Left ventricle myocardium inferior (tissue), 1 donor: ENCODE measurements at regions not wholly inside any gene's neighbourhood (a gene's known extent, or its start where the extent isn't known, plus 50 kb on each side); places are given as distances from the start of the nearest gene placed in this dataset.

Experiments
- DNase-seq: peaks from one replicate; pipeline ENCODE4 v3.0.0-alpha.2; 2020
- H3K27ac ChIP-seq: fragments of 200-600 bp; replicated peaks from 2 replicates; pipeline ENCODE4 v1.8.0; 2021
- H3K27me3 ChIP-seq: fragments of 200-600 bp; 2 replicates; pipeline ENCODE4 v1.8.0; 2021; ENCODE audit warnings: low read depth
- H3K36me3 ChIP-seq: fragments of 200-600 bp; 2 replicates; pipeline ENCODE4 v1.8.0; 2021
- H3K4me1 ChIP-seq: fragments of 200-600 bp; 2 replicates; pipeline ENCODE4 v1.8.0; 2021
- H3K4me3 ChIP-seq: fragments of 200-600 bp; 2 replicates; pipeline ENCODE4 v1.8.0; 2021; ENCODE audit warnings: mild to moderate bottlenecking, moderate library complexity
- H3K9me3 ChIP-seq: fragments of 200-600 bp; replicated peaks from 2 replicates; pipeline ENCODE4 v1.8.0; 2021
- CTCF ChIP-seq: fragments of 200-600 bp; IDR thresholded peaks from 2 replicates; pipeline ENCODE4 v1.8.0; 2021; ENCODE audit warnings: antibody characterized with exemption, mild to moderate bottlenecking, borderline replicate concordance
- intact Hi-C: fragments of 100-400 bp; cut with micrococcal nuclease; formaldehyde crosslinking; loops from one replicate; pipeline ENCODE4 v1.11.0; 2022
- donor health status: DM: no; HTN: yes; CAD: no; lungs with severe emphysema.

GRCh38 chr1:96520579-96520947, 201.0 kb upstream of the PTBP2 start:
- no peak overlapping the region for H3K27ac ChIP-seq
- H3K36me3 ChIP-seq: no peaks in the 10 kb centered on the region
- no peaks in the 10 kb centered on the region for H3K4me1 ChIP-seq
- H3K4me3 ChIP-seq: no peak overlapping the region
- no peak for DNase-seq
- H3K27me3 ChIP-seq: no peaks in the 10 kb centered on the region
- no peak for TF ChIP-seq CTCF
- no peaks in the 10 kb centered on the region for H3K9me3 ChIP-seq
- intact Hi-C loops: no loop called here

DNA sequence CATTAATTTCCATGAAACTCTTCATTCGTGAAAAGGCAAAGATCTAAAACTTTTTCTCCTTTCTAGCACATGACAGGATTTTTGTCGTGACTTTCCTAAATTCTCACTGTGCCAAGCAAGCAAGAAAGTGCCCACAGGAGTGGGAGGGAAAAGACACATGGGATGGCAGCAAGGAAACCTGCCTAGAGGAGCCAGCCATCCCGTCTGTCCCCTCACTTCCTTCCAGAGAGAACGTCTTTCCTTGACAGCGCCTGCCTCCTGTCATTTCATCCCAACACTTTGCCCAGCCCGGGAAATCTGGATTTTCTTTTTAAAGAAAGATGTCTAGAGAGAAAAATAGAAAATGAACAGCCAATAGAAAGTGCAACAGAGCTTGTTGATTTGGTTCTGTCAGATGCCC, 200.6 kb upstream of the PTBP2 start:
- no peaks in the 10 kb centered on the region for H3K27me3 ChIP-seq
- intact Hi-C loops: no loop called here
- H3K4me1 ChIP-seq: no peaks in the 10 kb centered on the region
- H3K9me3 ChIP-seq: no peaks in the 10 kb centered on the region
- DNase-seq: no peak
- H3K27ac ChIP-seq: no peak overlapping the region
- TF ChIP-seq CTCF: no peak
- H3K36me3 ChIP-seq: no peaks in the 10 kb centered on the region
- no peak overlapping the region for H3K4me3 ChIP-seq

DNA sequence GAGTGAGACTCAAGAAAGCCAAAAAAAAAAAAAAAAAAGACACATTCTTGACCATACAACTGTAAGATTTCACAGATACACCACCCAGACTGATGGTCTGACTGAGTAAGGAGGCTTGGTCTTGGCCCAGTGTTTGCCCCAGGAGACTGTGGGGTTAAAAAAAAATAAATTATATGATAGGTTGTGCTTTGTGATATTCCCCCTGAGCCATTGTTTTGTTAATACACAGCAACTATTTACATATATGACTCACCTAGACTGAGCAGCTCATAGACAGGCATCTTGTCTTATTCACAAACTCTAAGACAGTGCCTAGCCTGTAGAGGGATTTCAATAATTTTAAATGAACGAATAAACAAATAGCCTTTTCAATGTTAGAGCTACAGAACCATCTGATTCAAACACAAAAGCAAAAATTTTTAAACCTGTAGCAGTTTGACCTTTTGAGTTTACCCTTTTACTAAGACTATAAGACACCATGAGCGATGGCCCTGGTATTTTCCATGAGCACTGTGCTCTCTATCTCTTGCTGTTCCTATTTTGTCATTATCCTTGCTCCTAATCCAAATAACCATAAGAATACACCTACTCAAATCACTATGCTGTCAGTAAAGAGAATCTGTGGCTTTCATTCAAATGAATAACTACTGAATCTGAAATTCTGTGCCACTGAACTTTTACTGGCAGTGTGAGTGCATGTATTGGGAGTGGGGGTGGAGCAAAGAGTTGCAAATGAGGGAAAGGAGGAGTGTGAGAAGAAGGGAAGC, 199.4 kb upstream of the PTBP2 start:
- no peak overlapping the region for H3K4me3 ChIP-seq
- H3K4me1 ChIP-seq: no peaks in the 10 kb centered on the region
- no peak overlapping the region for H3K27ac ChIP-seq
- no peak for DNase-seq
- intact Hi-C loops: no loop called here
- no peaks in the 10 kb centered on the region for H3K27me3 ChIP-seq
- no peak for TF ChIP-seq CTCF
- H3K36me3 ChIP-seq: no peaks in the 10 kb centered on the region
- no peaks in the 10 kb centered on the region for H3K9me3 ChIP-seq

DNA sequence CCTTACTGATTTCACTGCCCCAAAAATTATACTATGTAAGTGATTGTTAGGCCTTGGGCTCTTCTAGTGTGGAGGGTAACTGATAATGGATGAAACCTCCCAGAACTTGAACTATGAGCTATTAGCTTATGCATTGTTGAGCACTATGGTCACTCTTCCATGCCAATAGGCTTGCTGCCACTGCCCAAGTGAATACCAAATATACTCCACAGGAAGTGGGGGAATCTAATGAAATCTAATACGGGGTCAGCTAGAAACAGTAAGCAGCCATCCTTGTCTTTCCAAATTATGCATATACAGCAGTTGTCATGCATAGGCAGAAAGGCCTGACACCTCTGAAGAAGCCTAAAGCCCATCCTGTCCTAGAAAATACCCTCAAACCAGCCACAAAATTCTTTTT, 198.7 kb upstream of the PTBP2 start:
- H3K9me3 ChIP-seq: peaks cover 3% of the 10 kb centered on the region
- no peak for DNase-seq
- no peaks in the 10 kb centered on the region for H3K36me3 ChIP-seq
- no peak overlapping the region for H3K4me3 ChIP-seq
- H3K27ac ChIP-seq: no peak overlapping the region
- H3K27me3 ChIP-seq: no peaks in the 10 kb centered on the region
- intact Hi-C loops: no loop called here
- H3K4me1 ChIP-seq: no peaks in the 10 kb centered on the region
- TF ChIP-seq CTCF: no peak

DNA sequence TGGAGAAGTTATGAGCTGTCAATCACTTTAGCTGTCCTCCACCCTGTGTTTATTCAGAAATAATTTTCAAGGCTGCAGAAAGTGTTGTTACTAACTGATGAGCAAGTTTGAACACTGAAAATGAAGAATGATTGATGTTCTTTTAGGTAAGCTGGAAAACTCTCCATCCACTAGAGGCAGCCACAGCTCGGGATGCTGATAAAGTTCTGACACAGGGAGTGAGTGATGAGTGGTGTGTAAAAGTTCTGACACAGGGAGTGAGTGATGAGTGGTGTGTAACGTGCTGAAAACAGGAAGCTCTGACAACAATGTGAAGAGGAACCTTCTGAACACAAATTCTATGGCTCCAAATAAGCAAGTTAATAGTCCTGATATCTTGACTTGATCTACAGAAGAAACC, 197.5 kb upstream of the PTBP2 start:
- Histone ChIP-seq H3K27ac (no peak overlapping the region), H3K27me3 (no peaks in the 10 kb centered on the region), H3K9me3 (peaks cover 15% of the 10 kb centered on the region), H3K4me3 (no peak overlapping the region), H3K36me3 (no peaks in the 10 kb centered on the region), H3K4me1 (no peaks in the 10 kb centered on the region)
- no peak for DNase-seq
- no peak for TF ChIP-seq CTCF
- intact Hi-C loops: no loop called here
